Stimulated activated naive B cell treated with anti-CD40 and anti-IgM and Interleukin-4, amounts not matched to agents 10 μg/mL and 1 μg/mL and 100 μg/mL, for 72 hours (primary cell): ENCODE measurements at regions not wholly inside any gene's neighbourhood (a gene's known extent, or its start where the extent isn't known, plus 50 kb on each side); places are given as distances from the start of the nearest gene placed in this dataset.
A peak's percentile ranks its signal among the peaks of the same experiment; 100 is the strongest.

Source experiments
- ATAC-seq, 2 donors: fragments of 150-1000 bp; cut with Tn5 transposase; replicated peaks; 2 replicates each; pipeline ENCODE4 v1.10.0; 2021; ENCODE audit warnings: moderate library complexity in 1 of 2
- DNase-seq: peaks from one replicate; pipeline ENCODE4 v3.0.0; 2021
- H3K27ac Mint-ChIP-seq: one replicate; pipeline ENCODE4 v1.8.0; 2022; ENCODE audit warnings: mild to moderate bottlenecking, mixed read lengths
- H3K27me3 Mint-ChIP-seq, 2 donors: one replicate each; pipeline ENCODE4 v1.8.0; 2022; ENCODE audit warnings: mixed read lengths in 2 of 2
- H3K36me3 Mint-ChIP-seq, 2 donors: one replicate each; pipeline ENCODE4 v1.8.0; 2022; ENCODE audit warnings: mixed read lengths in 2 of 2, mild to moderate bottlenecking in 1 of 2
- H3K4me1 Mint-ChIP-seq, 2 donors: one replicate each; pipeline ENCODE4 v1.8.0; 2022; ENCODE audit warnings: mixed read lengths in 2 of 2, mild to moderate bottlenecking in 1 of 2
- H3K4me3 Mint-ChIP-seq, 2 donors: one replicate each; pipeline ENCODE4 v1.8.0; 2022; ENCODE audit warnings: mild to moderate bottlenecking in 2 of 2, mixed read lengths in 2 of 2, moderate library complexity in 1 of 2
- H3K9me3 Mint-ChIP-seq, 2 donors: one replicate each; pipeline ENCODE4 v1.8.0; 2022; ENCODE audit warnings: mixed read lengths in 2 of 2, mild to moderate bottlenecking in 1 of 2

DNA sequence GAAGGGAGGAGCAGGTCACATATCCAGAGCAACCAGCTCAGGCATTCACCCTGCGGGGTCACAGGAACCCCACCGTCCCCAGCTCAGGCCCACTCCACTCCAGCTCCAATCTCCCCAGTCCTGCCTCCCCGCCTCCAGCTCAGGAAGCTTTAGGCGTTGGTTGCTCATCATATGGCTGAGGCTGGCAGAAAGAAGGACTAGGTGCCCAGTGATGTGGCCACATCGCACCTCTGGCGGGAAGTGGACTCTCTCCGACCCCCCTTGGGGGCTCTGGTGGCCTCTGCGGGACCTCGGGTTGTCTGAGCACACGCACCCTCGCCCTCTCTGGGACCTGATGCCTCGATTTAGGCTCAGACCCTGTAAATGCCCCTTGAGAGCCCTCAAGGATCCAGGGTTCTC lies 187.7 kb downstream of the ZFP36L2 start:
- no peak overlapping the region for H3K4me3 Mint-ChIP-seq
- H3K27me3 Mint-ChIP-seq: no peaks in the 10 kb centered on the region
- no peak for ATAC-seq
- H3K36me3 Mint-ChIP-seq: no peaks in the 10 kb centered on the region
- no peak for DNase-seq
- peaks cover 3 to 7% of the 10 kb centered on the region in 2 donors for H3K4me1 Mint-ChIP-seq
- no peak overlapping the region for H3K27ac Mint-ChIP-seq
- H3K9me3 Mint-ChIP-seq: no peaks in the 10 kb centered on the region

DNA sequence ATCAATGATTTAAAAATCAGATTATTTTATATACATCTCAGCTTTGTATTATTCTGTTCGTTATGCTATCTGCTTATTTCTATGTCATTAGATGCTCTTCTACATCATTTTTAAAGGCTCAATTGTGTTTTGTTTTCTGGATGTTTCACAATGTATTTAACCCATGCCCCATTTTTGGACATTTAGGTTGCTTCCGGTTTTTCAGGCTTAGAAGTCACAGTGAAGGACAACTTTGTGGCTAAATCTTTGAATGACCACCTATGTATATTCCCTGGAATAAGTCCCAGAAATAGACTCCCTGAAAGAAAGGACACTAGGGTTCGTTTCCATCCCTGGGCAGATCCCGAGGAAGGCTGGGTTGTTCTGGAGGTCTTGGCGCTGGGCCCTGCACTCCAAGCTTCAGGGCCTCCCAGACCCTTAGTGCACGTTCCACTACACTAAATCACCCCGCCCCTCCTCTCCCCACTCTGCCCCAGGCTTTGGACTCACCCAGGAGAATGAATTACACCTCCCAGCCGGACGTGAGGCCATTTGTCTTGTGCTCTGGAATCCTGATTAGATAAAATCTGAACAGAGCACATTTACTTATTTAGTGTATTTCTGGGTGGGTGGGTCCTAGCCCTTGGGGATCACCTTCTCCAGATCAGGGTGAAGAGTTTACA lies 188.2 kb downstream of the ZFP36L2 start:
- Mint-ChIP-seq H3K9me3 (no peaks in the 10 kb centered on the region), H3K4me1 (peaks cover 3 to 7% of the 10 kb centered on the region in 2 donors), H3K36me3 (no peaks in the 10 kb centered on the region), H3K4me3 (no peak overlapping the region), H3K27ac (no peak overlapping the region), H3K27me3 (no peaks in the 10 kb centered on the region)
- DNase-seq (no peak), ATAC-seq (no peak)

- H3K9me3 Mint-ChIP-seq: no peaks in the 10 kb centered on the region
- DNase-seq: no peak
These were observed 190.5 kb downstream of the ZFP36L2 start for GRCh38 chr2:43035922-43036321.

GRCh38 chr2:43034921-43035320 lies 191.5 kb downstream of the ZFP36L2 start:
- ATAC-seq: no peak
- Mint-ChIP-seq H3K4me1 (peaks cover 0 to 2% of the 10 kb centered on the region in 2 donors), H3K27me3 (no peaks in the 10 kb centered on the region), H3K4me3 (no peak overlapping the region), H3K27ac (no peak overlapping the region), H3K9me3 (no peaks in the 10 kb centered on the region), H3K36me3 (no peaks in the 10 kb centered on the region)
- no peak for DNase-seq

More at GRCh38 chr2:43035922-43036321, 190.5 kb downstream of the ZFP36L2 start:
- H3K4me1 Mint-ChIP-seq: peaks cover 0 to 7% of the 10 kb centered on the region in 2 donors
- H3K4me3 Mint-ChIP-seq: no peak overlapping the region
- no peak for ATAC-seq
- H3K36me3 Mint-ChIP-seq: no peaks in the 10 kb centered on the region
- no peaks in the 10 kb centered on the region for H3K27me3 Mint-ChIP-seq
- no peak overlapping the region for H3K27ac Mint-ChIP-seq

GRCh38 chr2:43034242-43034619 lies 192.2 kb downstream of the ZFP36L2 start:
- H3K36me3 Mint-ChIP-seq: no peaks in the 10 kb centered on the region
- no peak overlapping the region for H3K27ac Mint-ChIP-seq
- ATAC-seq (no peak), DNase-seq (no peak)
- H3K4me3 Mint-ChIP-seq: no peak overlapping the region
- no peaks in the 10 kb centered on the region for H3K9me3 Mint-ChIP-seq
- H3K4me1 Mint-ChIP-seq: no peaks in the 10 kb centered on the region
- H3K27me3 Mint-ChIP-seq: no peaks in the 10 kb centered on the region

DNA sequence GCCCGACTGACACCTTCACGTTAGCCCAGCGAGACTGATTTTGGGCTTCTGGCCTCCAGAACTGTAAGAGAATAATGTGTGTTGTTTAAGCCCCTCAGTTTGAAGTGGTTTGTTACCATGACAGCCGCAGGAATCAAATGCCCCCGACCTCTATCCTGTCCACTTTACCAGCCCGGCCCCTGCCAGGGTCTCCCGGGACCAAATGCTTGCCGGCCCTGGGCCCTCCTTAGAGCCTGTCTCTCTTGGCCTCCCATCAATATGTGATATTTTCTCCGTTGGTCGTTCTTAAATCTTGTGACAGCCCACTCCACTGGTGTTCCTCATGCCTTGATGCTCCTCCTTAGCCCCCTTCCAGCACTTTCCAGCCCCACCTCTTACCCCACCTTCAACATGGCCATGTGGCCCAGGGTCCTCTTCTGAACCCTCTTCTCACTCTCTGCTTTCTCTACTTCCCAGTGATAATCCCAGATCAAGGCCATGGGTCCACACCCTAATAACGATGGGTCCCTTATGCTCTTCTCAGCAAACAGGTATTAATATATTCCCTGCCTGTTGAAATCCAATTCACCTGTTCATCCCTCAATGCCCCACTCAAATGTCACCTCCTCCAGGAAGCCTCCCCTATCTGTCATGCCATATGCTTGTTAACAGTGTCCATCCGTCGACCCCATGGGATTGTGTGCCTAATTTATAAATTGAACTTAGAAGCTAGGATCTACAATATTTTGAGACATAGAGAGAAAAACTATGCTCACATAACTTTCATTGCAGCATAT lies 192.8 kb downstream of the ZFP36L2 start:
- no peaks in the 10 kb centered on the region for H3K27me3 Mint-ChIP-seq

DNA sequence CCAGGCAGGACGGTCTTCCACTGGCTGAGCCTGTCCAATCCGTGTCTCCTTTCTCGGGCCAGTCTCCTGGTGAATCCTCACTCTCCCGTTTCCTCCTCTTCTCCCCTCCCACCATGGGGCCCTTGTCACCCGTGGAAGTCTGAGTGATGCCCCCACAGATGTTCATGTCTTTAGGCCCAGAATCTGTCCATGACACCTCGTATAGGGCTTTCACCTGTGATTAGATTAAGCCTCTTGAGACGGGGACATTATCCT lies 193.5 kb downstream of the ZFP36L2 start:
- Mint-ChIP-seq H3K4me3 (no peak overlapping the region), H3K9me3 (no peaks in the 10 kb centered on the region), H3K4me1 (no peaks in the 10 kb centered on the region), H3K36me3 (no peaks in the 10 kb centered on the region), H3K27me3 (no peaks in the 10 kb centered on the region), H3K27ac (no peak overlapping the region)
- DNase-seq (no peak), ATAC-seq (no peak)

More for the DNA sequence above, 192.8 kb downstream of the ZFP36L2 start:
- Mint-ChIP-seq H3K4me3 (no peak overlapping the region), H3K36me3 (no peaks in the 10 kb centered on the region), H3K27ac (no peak overlapping the region), H3K9me3 (no peaks in the 10 kb centered on the region), H3K4me1 (no peaks in the 10 kb centered on the region)
- DNase-seq: no peak
- no peak for ATAC-seq

- Mint-ChIP-seq H3K4me3 (no peak overlapping the region), H3K36me3 (no peaks in the 10 kb centered on the region), H3K4me1 (no peaks in the 10 kb centered on the region), H3K27ac (no peak overlapping the region), H3K27me3 (no peaks in the 10 kb centered on the region), H3K9me3 (no peaks in the 10 kb centered on the region)
- ATAC-seq: no peak
- no peak for DNase-seq
These were observed 194.0 kb downstream of the ZFP36L2 start for GRCh38 chr2:43032213-43033015.

GRCh38 chr2:43031471-43032212 lies 194.8 kb downstream of the ZFP36L2 start:
- Mint-ChIP-seq H3K4me1 (peaks cover 2 to 3% of the 10 kb centered on the region in 2 donors), H3K27me3 (no peaks in the 10 kb centered on the region), H3K4me3 (no peak overlapping the region), H3K9me3 (no peaks in the 10 kb centered on the region), H3K27ac (no peak overlapping the region), H3K36me3 (no peaks in the 10 kb centered on the region)
- DNase-seq: no peak
- no peak for ATAC-seq

- ATAC-seq (no peak), DNase-seq (no peak)
- Mint-ChIP-seq H3K27ac (no peak overlapping the region), H3K27me3 (no peaks in the 10 kb centered on the region), H3K9me3 (no peaks in the 10 kb centered on the region), H3K4me3 (no peak overlapping the region), H3K36me3 (no peaks in the 10 kb centered on the region), H3K4me1 (peaks cover 4 to 6% of the 10 kb centered on the region in 2 donors)
These were observed 195.7 kb downstream of the ZFP36L2 start for GRCh38 chr2:43030551-43031307.

- Mint-ChIP-seq H3K36me3 (no peaks in the 10 kb centered on the region), H3K9me3 (no peaks in the 10 kb centered on the region), H3K4me3 (no peak overlapping the region), H3K27me3 (no peaks in the 10 kb centered on the region), H3K4me1 (peaks cover 15 to 18% of the 10 kb centered on the region in 2 donors), H3K27ac (no peak overlapping the region)
- no peak for DNase-seq
- no peak for ATAC-seq
These were observed 197.2 kb downstream of the ZFP36L2 start for GRCh38 chr2:43029186-43029585.

DNA sequence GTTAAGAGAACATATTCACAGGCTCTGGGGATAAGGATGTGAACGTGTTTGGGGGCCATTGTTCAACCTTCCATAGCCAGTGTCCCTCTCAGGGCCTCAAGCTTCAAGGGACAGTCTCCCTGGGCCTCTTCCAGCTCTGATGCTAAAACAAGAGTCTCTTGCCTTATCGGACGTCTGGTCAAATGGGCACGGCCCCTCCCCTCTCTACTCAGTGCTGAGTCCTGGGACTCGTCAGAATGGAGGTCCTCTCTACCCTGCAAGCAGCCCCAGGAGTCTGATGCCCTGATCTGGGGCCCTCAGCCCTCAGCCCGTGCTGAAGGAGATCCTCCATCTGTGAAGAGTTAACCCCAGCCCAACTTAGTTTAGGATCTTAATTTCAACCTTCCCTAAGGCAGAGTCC lies 198.2 kb downstream of the ZFP36L2 start:
- no peaks in the 10 kb centered on the region for H3K36me3 Mint-ChIP-seq
- H3K27me3 Mint-ChIP-seq: no peaks in the 10 kb centered on the region
- H3K9me3 Mint-ChIP-seq: no peaks in the 10 kb centered on the region
- H3K4me1 Mint-ChIP-seq: peaks cover 18 to 21% of the 10 kb centered on the region in 2 donors
- ATAC-seq: no peak
- no peak overlapping the region for H3K27ac Mint-ChIP-seq
- no peak for DNase-seq
- no peak overlapping the region for H3K4me3 Mint-ChIP-seq

DNA sequence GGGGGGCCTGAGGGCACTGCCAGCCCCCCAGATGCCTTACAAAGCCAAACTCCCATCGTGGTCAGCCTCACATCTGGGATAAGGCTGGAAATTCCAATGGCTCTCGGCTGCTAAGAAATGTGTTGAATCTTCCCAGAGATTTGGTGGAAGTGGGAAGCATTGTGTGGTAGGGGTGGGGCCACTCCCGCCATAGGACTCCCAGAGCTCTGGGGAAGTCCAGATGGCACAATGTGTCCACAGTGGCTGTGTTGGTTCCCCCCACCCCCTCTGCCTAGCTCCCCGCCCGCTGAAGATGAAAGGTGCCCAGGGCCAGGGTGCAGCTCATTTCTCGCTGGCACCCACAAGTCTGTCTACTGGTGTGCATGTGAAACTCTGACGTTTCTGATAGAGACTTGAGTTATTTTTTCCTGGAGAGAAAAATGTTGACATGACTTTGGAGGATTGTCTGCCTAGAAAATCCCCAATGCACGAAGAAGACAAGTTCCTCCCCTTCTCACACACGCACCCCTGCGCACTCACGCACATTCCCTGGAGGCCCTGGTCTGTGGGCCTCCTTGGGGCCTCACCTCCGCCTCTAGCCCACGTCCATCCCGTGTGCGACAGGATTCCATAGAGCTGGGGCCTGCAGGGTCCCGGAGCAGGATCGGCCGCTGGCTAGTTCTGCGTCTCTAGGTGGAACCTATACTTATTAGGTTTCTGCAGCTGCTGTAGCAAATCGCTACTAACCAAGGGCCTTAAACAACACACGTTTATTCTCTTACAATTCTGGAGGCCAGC lies 199.1 kb downstream of the ZFP36L2 start:
- DNase-seq (no peak), ATAC-seq (no peak)
- Mint-ChIP-seq H3K27me3 (no peaks in the 10 kb centered on the region), H3K36me3 (peaks cover 3% of the 10 kb centered on the region in 2 donors), H3K4me1 (peaks cover 18 to 21% of the 10 kb centered on the region in 2 donors), H3K27ac (peak overlapping the region; percentile 20), H3K4me3 (no peak overlapping the region), H3K9me3 (peaks cover 3% of the 10 kb centered on the region in 2 donors)
